GM23338 (cell line): ENCODE measurements at regions not wholly inside any gene's neighbourhood (a gene's known extent, or its start where the extent isn't known, plus 50 kb on each side); places are given as distances from the start of the nearest gene placed in this dataset.

Experiments
- ATAC-seq: fragments of 200-7000 bp; cut with Tn5 transposase; 3 replicates; pipeline ENCODE4 v1.9.1; 2020
- DNase-seq: peaks from one replicate; pipeline ENCODE4 v3.0.0-alpha.2; 2015; ENCODE audit warnings: low spot score
- H2AFZ ChIP-seq: fragments of 200-600 bp; sonication (generic); 2 replicates; pipeline ENCODE4 v1.8.0; 2016; ENCODE audit warnings: antibody characterized with exemption, mild to moderate bottlenecking, moderate library complexity
- H3F3A ChIP-seq: fragments of 200-600 bp; sonication (generic); replicated peaks from 2 replicates; pipeline ENCODE4 v1.8.0; 2017; ENCODE audit warnings: antibody characterized with exemption, mixed run types, low read depth
- H3K27ac ChIP-seq: fragments of 200-600 bp; sonication (generic); 2 replicates; pipeline ENCODE4 v1.6.1; 2016; ENCODE audit warnings: low read depth
- H3K27me3 ChIP-seq: fragments of 200-600 bp; sonication (generic); 2 replicates; pipeline ENCODE4 v1.8.0; 2016; ENCODE audit warnings: mild to moderate bottlenecking, mixed run types, moderate library complexity; ENCODE audit not compliant: insufficient read depth
- H3K36me3 ChIP-seq: fragments of 200-600 bp; sonication (generic); 2 replicates; pipeline ENCODE4 v1.8.0; 2016; ENCODE audit warnings: mild to moderate bottlenecking; ENCODE audit not compliant: insufficient read depth
- H3K4me1 ChIP-seq: fragments of 200-600 bp; sonication (generic); 2 replicates; pipeline ENCODE4 v1.8.0; 2016; ENCODE audit warnings: mild to moderate bottlenecking, moderate library complexity; ENCODE audit not compliant: insufficient read depth
- H3K4me2 ChIP-seq: fragments of 200-600 bp; sonication (generic); 2 replicates; pipeline ENCODE4 v1.7.1; 2017; ENCODE audit warnings: mixed run types
- H3K4me3 ChIP-seq: fragments of 200-600 bp; sonication (generic); 2 replicates; pipeline ENCODE4 v1.6.1; 2016; ENCODE audit warnings: mixed run types
- H3K79me2 ChIP-seq: fragments of 200-600 bp; sonication (generic); replicated peaks from 2 replicates; pipeline ENCODE4 v1.8.0; 2017; ENCODE audit warnings: mild to moderate bottlenecking; ENCODE audit not compliant: insufficient read depth
- H3K9me2 ChIP-seq: fragments of 200-600 bp; sonication (generic); 2 replicates; pipeline ENCODE4 v1.8.0; 2017; ENCODE audit not compliant: insufficient read depth
- H4K20me1 ChIP-seq: fragments of 200-600 bp; sonication (generic); replicated peaks from 2 replicates; pipeline ENCODE4 v1.8.0; 2017; ENCODE audit warnings: mild to moderate bottlenecking; ENCODE audit not compliant: insufficient read depth
- H3K27ac Mint-ChIP-seq: 2 replicates; pipeline ENCODE4 v1.8.0; 2020; ENCODE audit warnings: inconsistent platforms, mild to moderate bottlenecking, moderate library complexity, mixed read lengths
- H3K27me3 Mint-ChIP-seq: 3 replicates; pipeline ENCODE4 v1.8.0; 2022; ENCODE audit warnings: low read depth, mild to moderate bottlenecking, moderate library complexity, mixed read lengths, inconsistent platforms; ENCODE audit not compliant: insufficient read depth, poor library complexity
- H3K36me3 Mint-ChIP-seq: 3 replicates; pipeline ENCODE4 v1.8.0; 2021; ENCODE audit warnings: low read depth, mild to moderate bottlenecking, inconsistent platforms, moderate library complexity, mixed read lengths
- H3K4me1 Mint-ChIP-seq: 3 replicates; pipeline ENCODE4 v1.8.0; 2020; ENCODE audit warnings: mild to moderate bottlenecking, inconsistent platforms, mixed read lengths
- H3K4me3 Mint-ChIP-seq: 3 replicates; pipeline ENCODE4 v1.8.0; 2021; ENCODE audit warnings: moderate library complexity, mild to moderate bottlenecking, inconsistent platforms, mixed read lengths
- H3K9me3 Mint-ChIP-seq: 3 replicates; pipeline ENCODE4 v1.8.0; 2020; ENCODE audit warnings: moderate library complexity, mild to moderate bottlenecking, inconsistent platforms, mixed read lengths
- CREB1 ChIP-seq: fragments of 250-450 bp; sonication (Bioruptor Pico); IDR thresholded peaks from 2 replicates; pipeline ENCODE4 v1.5.0; 2020; ENCODE audit warnings: low read depth, mild to moderate bottlenecking, moderate library complexity
- EZH2 ChIP-seq: fragments of 200-600 bp; sonication (generic); IDR thresholded peaks from one replicate; pipeline ENCODE4 v1.8.0; 2017; ENCODE audit warnings: antibody characterized with exemption, mild to moderate bottlenecking, low read depth; ENCODE audit not compliant: unreplicated experiment
- EZH2phosphoT487 ChIP-seq: fragments of 200-600 bp; sonication (generic); IDR thresholded peaks from one replicate; pipeline ENCODE4 v1.8.1; 2018; ENCODE audit warnings: antibody characterized with exemption; ENCODE audit not compliant: unreplicated experiment
- NANOG ChIP-seq: IDR thresholded peaks from 2 replicates; pipeline ENCODE4 v1.6.1; 2016; ENCODE audit warnings: antibody characterized with exemption, borderline replicate concordance
- STAT1 ChIP-seq: IDR thresholded peaks from one replicate; pipeline ENCODE4 v1.6.1; 2016; ENCODE audit warnings: antibody characterized with exemption; ENCODE audit not compliant: unreplicated experiment
- ZNF114 ChIP-seq: fragments of 250-450 bp; sonication (Bioruptor Pico); IDR thresholded peaks from 2 replicates; pipeline ENCODE4 v1.5.0; 2020; ENCODE audit warnings: mild to moderate bottlenecking, moderate library complexity
- ZNF331 ChIP-seq: fragments of 250-450 bp; sonication (Bioruptor Pico); IDR thresholded peaks from 2 replicates; pipeline ENCODE4 v1.5.0; 2020; ENCODE audit warnings: low read depth, mild to moderate bottlenecking, moderate library complexity
- TF ChIP-seq, protein P1 (sequence below): IDR thresholded peaks from one replicate; pipeline ENCODE4 v1.6.1; 2018; ENCODE audit warnings: antibody characterized with exemption; ENCODE audit not compliant: unreplicated experiment
- TF ChIP-seq, protein P2 (sequence below), 2 experiments: fragments of 200-600 bp in 1 of 2; sonication (generic) in 1 of 2; conservative IDR thresholded peaks; 2 replicates each; pipeline versions ENCODE4 v1.5.1 to v1.6.1; 2016 to 2017; ENCODE audit warnings: antibody characterized with exemption in 2 of 2, low read depth in 2 of 2, mild to moderate bottlenecking in 2 of 2, moderate library complexity in 1 of 2
- TF ChIP-seq, protein P3 (sequence below): IDR thresholded peaks from 2 replicates; pipeline ENCODE4 v1.6.1; 2016; ENCODE audit warnings: antibody characterized with exemption

DNA sequence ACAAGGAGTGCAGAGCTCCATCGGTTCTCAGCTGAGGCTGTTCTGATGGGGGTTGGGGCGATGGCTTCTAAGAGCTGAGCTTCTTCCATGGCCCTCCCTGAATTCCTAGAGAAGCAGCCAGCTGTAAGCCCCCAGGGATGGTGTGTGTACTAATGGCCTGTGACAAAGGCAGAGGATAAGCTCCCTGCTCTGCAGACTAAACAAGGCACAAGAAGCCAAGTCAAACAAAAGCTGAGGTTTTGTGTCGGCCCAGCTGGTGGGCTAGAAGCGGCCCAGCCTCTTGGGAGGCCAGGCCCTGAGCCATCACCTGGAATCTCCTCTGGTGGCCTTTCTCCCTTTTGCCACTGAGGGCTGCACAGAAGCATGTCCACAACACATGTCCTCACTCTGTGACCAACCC is 75.0 kb upstream of the XPA start:
- H2AFZ ChIP-seq, result 0 out of 2 replicates have a peak overlapping the region, but pooled peaks have one; percentile 66
- no peak overlapping the region for H3K4me3 ChIP-seq
- H3K4me1 ChIP-seq, result no peaks in the 10 kb centered on the region
- peak; percentile 93 for ATAC-seq
- no peak for TF ChIP-seq EZH2
- TF ChIP-seq, protein P1, sequence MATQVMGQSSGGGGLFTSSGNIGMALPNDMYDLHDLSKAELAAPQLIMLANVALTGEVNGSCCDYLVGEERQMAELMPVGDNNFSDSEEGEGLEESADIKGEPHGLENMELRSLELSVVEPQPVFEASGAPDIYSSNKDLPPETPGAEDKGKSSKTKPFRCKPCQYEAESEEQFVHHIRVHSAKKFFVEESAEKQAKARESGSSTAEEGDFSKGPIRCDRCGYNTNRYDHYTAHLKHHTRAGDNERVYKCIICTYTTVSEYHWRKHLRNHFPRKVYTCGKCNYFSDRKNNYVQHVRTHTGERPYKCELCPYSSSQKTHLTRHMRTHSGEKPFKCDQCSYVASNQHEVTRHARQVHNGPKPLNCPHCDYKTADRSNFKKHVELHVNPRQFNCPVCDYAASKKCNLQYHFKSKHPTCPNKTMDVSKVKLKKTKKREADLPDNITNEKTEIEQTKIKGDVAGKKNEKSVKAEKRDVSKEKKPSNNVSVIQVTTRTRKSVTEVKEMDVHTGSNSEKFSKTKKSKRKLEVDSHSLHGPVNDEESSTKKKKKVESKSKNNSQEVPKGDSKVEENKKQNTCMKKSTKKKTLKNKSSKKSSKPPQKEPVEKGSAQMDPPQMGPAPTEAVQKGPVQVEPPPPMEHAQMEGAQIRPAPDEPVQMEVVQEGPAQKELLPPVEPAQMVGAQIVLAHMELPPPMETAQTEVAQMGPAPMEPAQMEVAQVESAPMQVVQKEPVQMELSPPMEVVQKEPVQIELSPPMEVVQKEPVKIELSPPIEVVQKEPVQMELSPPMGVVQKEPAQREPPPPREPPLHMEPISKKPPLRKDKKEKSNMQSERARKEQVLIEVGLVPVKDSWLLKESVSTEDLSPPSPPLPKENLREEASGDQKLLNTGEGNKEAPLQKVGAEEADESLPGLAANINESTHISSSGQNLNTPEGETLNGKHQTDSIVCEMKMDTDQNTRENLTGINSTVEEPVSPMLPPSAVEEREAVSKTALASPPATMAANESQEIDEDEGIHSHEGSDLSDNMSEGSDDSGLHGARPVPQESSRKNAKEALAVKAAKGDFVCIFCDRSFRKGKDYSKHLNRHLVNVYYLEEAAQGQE, result no peak
- TF ChIP-seq, protein P2, sequence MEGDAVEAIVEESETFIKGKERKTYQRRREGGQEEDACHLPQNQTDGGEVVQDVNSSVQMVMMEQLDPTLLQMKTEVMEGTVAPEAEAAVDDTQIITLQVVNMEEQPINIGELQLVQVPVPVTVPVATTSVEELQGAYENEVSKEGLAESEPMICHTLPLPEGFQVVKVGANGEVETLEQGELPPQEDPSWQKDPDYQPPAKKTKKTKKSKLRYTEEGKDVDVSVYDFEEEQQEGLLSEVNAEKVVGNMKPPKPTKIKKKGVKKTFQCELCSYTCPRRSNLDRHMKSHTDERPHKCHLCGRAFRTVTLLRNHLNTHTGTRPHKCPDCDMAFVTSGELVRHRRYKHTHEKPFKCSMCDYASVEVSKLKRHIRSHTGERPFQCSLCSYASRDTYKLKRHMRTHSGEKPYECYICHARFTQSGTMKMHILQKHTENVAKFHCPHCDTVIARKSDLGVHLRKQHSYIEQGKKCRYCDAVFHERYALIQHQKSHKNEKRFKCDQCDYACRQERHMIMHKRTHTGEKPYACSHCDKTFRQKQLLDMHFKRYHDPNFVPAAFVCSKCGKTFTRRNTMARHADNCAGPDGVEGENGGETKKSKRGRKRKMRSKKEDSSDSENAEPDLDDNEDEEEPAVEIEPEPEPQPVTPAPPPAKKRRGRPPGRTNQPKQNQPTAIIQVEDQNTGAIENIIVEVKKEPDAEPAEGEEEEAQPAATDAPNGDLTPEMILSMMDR (conservative IDR thresholded peaks at IDR 0.05; ENCODE audit: low read depth in 2 of 2), result no peak
- TF ChIP-seq, protein P3, sequence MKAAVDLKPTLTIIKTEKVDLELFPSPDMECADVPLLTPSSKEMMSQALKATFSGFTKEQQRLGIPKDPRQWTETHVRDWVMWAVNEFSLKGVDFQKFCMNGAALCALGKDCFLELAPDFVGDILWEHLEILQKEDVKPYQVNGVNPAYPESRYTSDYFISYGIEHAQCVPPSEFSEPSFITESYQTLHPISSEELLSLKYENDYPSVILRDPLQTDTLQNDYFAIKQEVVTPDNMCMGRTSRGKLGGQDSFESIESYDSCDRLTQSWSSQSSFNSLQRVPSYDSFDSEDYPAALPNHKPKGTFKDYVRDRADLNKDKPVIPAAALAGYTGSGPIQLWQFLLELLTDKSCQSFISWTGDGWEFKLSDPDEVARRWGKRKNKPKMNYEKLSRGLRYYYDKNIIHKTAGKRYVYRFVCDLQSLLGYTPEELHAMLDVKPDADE, result no peak
- no peak for TF ChIP-seq STAT1
- TF ChIP-seq CREB1 (CRISPR knock-in tag), result no peak
- TF ChIP-seq ZNF114 (CRISPR knock-in tag), result no peak
- TF ChIP-seq EZH2phosphoT487, result no peak
- no peak for TF ChIP-seq NANOG
- no peak for TF ChIP-seq ZNF331 (CRISPR knock-in tag)
- H3K36me3 ChIP-seq, result no peaks in the 10 kb centered on the region
- H3K4me1 Mint-ChIP-seq, result peaks cover 21% of the 10 kb centered on the region
- H4K20me1 ChIP-seq, result no peaks in the 10 kb centered on the region
- H3K4me3 Mint-ChIP-seq, result no peak overlapping the region
- H3K9me2 ChIP-seq, result no peaks in the 10 kb centered on the region; the same call in 1 of the 2 replicates
- no peaks in the 10 kb centered on the region for H3K27me3 ChIP-seq
- H3K27ac ChIP-seq, result no peak overlapping the region
- H3F3A ChIP-seq, result no peaks in the 10 kb centered on the region
- H3K27me3 Mint-ChIP-seq, result peaks cover 5% of the 10 kb centered on the region
- H3K36me3 Mint-ChIP-seq, result no peaks in the 10 kb centered on the region
- H3K4me2 ChIP-seq, result no peak overlapping the region
- H3K79me2 ChIP-seq, result no peaks in the 10 kb centered on the region
- no peak for DNase-seq
- H3K9me3 Mint-ChIP-seq, result no peaks in the 10 kb centered on the region
- H3K27ac Mint-ChIP-seq, result no peak overlapping the region
